SK-N-MC (cell line): ENCODE measurements at regions not wholly inside any gene's neighbourhood (a gene's known extent, or its start where the extent isn't known, plus 50 kb on each side); places are given as distances from the start of the nearest gene placed in this dataset.
"Not testable (repeated sequence)": the region's sequence is repeated elsewhere in the genome, so short reads cannot be mapped to it uniquely, and the experiment has no call there.

Experiments used
- DNase-seq: peaks from one replicate; pipeline ENCODE4 v3.0.0-alpha.2; 2011; ENCODE audit warnings: low read depth, low spot score
- H3K27ac ChIP-seq: fragments of 200-600 bp; sonication (generic); 2 replicates; pipeline ENCODE4 v1.5.1; 2016; ENCODE audit warnings: mixed run types
- H3K36me3 ChIP-seq: fragments of 200-600 bp; sonication (generic); 2 replicates; pipeline ENCODE4 v1.6.1; 2017; ENCODE audit warnings: antibody characterized with exemption, low read length, mixed read lengths; ENCODE audit not compliant: insufficient read depth
- H3K4me3 ChIP-seq: fragments of 200-600 bp; sonication (generic); 2 replicates; pipeline ENCODE4 v1.5.1; 2016
- H3K9ac ChIP-seq: fragments of 200-600 bp; sonication (generic); 2 replicates; pipeline ENCODE4 v1.8.0; 2017; ENCODE audit warnings: mixed run types, mixed read lengths; ENCODE audit not compliant: insufficient read length
- H3K9me3 ChIP-seq: fragments of 200-600 bp; sonication (generic); 2 replicates; pipeline ENCODE4 v1.6.1; 2017; ENCODE audit warnings: low read depth, mild to moderate bottlenecking, antibody characterized with exemption, low read length, moderate library complexity, mixed read lengths
- EZH2 ChIP-seq: fragments of 200-600 bp; sonication (generic); IDR thresholded peaks from one replicate; pipeline ENCODE4 v1.6.1; 2017; ENCODE audit warnings: antibody characterized with exemption
- FOXP2 ChIP-seq: optimal IDR thresholded peaks from 2 replicates; pipeline ENCODE3; 2011; ENCODE audit warnings: mild to moderate bottlenecking, moderate library complexity; ENCODE audit not compliant: insufficient read depth; ENCODE audit errors: extremely low read length, control extremely low read depth
- POLR2AphosphoS5 ChIP-seq: IDR thresholded peaks from 2 replicates; pipeline ENCODE4 v1.6.1; 2012; ENCODE audit warnings: mild to moderate bottlenecking, low read depth, low read length, borderline replicate concordance

DNA sequence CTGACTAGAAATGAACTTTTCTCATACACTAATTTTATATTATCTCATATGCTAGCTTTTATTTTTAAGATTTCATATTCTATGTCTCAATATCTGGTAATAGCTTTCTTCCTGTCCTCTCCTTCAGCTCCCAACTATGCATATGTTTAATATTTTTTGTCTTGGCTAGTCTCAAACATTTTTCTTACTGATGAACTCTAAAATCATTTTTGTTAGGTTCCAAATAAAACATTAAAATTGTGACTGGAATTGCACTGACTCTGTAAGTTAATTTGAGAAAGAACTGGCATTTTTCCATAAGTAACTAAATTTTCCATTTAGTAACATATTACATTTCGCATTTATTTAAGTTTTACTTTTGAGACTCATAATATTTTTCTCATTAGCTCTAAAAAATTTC lies 368.5 kb upstream of the DPYD start:
- peak overlapping the region; percentile 48; the same call in 1 of the 2 replicates for H3K27ac ChIP-seq
- no peak overlapping the region for H3K9ac ChIP-seq
- DNase-seq = no peak
- no peaks in the 10 kb centered on the region for H3K36me3 ChIP-seq
- TF ChIP-seq FOXP2 (no peak), POLR2AphosphoS5 (no peak), EZH2 (no peak)
- no peaks in the 10 kb centered on the region for H3K9me3 ChIP-seq
- no peak overlapping the region for H3K4me3 ChIP-seq

- TF ChIP-seq POLR2AphosphoS5 (no peak), EZH2 (no peak), FOXP2 (no peak)
- Histone ChIP-seq H3K27ac (peak overlapping the region; percentile 48; the same call in 1 of the 2 replicates), H3K9me3 (no peaks in the 10 kb centered on the region), H3K36me3 (no peaks in the 10 kb centered on the region), H3K4me3 (no peak overlapping the region), H3K9ac (no peak overlapping the region)
- no peak for DNase-seq
Observed at GRCh38 chr1:98288494-98288893, 367.7 kb upstream of the DPYD start.

DNA sequence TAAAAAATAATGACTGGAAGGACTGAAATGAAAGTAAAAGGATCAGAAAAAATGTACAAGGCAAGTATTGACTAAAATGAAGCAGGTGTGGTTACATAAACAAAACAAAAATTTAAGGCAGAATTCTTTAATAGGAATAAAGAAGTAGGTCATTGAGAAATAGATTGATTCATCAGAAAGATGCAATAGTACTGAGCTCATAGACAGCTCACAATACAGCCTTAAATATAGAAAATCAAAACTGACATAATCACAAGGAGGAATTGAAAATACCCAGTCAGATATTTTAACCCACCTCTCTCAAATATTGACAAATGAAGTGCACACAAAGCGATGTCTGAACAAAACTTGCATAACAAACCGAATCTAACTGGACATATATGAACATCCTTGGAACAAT lies 366.8 kb upstream of the DPYD start:
- H3K27ac ChIP-seq = no peak overlapping the region
- DNase-seq = no peak
- no peaks in the 10 kb centered on the region for H3K36me3 ChIP-seq
- H3K9me3 ChIP-seq = no peaks in the 10 kb centered on the region
- no peak overlapping the region for H3K9ac ChIP-seq
- TF ChIP-seq EZH2 (no peak), FOXP2 (no peak), POLR2AphosphoS5 (no peak)
- no peak overlapping the region for H3K4me3 ChIP-seq

DNA sequence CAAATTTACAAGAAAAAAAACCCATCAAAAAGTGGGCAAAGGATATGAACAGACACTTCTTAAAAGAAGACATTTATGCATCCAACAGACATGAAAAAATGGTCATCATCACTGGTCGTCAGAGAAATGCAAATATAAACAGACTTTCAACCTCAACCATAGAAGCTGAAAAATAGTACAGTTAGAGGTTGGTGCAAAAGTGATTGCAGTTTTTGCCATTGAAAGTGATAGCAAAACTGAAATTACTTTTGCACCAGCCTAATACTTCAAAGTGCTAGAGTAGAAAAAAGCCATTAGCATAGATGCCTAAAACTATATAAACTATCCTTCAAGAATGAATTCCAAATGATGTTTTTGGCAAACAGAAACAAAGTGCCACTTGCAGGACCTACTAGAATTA lies 365.8 kb upstream of the DPYD start:
- no peaks in the 10 kb centered on the region for H3K9me3 ChIP-seq
- TF ChIP-seq POLR2AphosphoS5 (no peak), FOXP2 (no peak), EZH2 (no peak)
- no peaks in the 10 kb centered on the region for H3K36me3 ChIP-seq
- H3K4me3 ChIP-seq = no peak overlapping the region
- no peak for DNase-seq
- no peak overlapping the region for H3K9ac ChIP-seq
- H3K27ac ChIP-seq = no peak overlapping the region

DNA sequence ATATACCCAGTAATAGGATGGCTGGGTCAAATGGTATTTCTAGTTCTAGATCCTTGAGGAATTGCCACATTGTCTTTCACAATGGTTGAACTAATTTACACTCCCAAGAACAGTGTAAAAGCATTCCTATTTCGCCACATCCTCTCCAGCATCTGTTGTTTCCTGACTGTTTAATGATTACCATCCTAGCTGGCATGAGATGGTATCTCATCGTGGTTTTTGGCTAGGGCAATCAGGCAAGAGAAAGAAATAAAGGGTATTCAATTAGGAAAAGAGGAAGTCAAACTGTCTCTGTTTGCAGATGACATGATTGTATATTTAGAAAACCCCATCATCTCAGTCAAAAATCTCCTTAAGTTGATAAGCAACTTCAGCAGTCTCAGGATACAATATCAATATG lies 364.5 kb upstream of the DPYD start:
- not testable (repeated sequence) for H3K36me3 ChIP-seq, DNase-seq, H3K9ac ChIP-seq, H3K4me3 ChIP-seq, H3K9me3 ChIP-seq, H3K27ac ChIP-seq

DNA sequence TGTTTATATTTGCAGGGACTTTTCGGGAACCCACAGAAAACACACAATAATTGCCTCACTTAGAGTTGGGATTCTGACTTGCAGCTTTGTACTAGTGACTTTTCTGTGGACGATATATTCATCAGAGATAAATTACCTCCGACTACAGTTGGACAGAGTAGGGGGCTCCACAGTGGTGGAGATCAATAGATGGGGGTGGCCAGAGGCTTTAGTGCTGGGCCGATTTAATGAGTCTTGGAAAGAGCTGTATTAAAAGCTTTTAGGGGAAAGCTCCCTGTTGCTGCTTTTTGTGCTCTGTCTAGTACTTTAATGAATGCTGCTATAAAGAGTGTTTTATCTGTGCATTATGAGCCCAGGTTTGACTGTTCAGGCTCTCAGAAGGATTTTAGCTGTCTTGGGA lies 359.2 kb upstream of the DPYD start:
- H3K27ac ChIP-seq = no peak overlapping the region
- H3K36me3 ChIP-seq = no peaks in the 10 kb centered on the region
- H3K4me3 ChIP-seq = no peak overlapping the region
- DNase-seq = no peak
- no peak for TF ChIP-seq EZH2
- TF ChIP-seq FOXP2 = no peak
- no peak for TF ChIP-seq POLR2AphosphoS5
- H3K9ac ChIP-seq = no peak overlapping the region
- H3K9me3 ChIP-seq = no peaks in the 10 kb centered on the region

DNA sequence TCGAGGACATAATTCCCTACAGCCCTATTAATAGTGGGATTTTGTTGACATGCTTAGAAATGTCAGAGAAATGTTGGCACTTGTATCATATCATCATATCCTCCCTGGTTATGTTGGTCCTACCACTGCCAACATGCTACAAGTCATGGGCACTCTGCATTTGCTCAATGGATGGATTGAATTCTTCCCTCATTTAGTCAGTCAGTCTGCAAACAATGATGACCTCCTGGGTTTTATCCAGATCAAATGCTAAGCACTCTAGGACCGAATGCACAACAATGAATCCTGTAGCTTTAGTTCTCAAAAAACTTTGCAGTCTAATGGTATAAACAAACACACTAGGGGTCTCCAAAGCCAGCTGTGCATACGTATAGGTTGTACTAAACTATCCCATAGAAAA lies 357.2 kb upstream of the DPYD start:
- H3K27ac ChIP-seq = no peak overlapping the region

GRCh38 chr1:98277118-98277517 lies 356.3 kb upstream of the DPYD start:
- Histone ChIP-seq H3K9me3 (no peaks in the 10 kb centered on the region), H3K36me3 (no peaks in the 10 kb centered on the region), H3K9ac (no peak overlapping the region), H3K4me3 (no peak overlapping the region), H3K27ac (no peak overlapping the region)
- TF ChIP-seq FOXP2 = no peak
- no peak for TF ChIP-seq EZH2
- TF ChIP-seq POLR2AphosphoS5 = no peak
- no peak for DNase-seq

More for the DNA sequence above, 357.2 kb upstream of the DPYD start:
- H3K9ac ChIP-seq = no peak overlapping the region
- H3K9me3 ChIP-seq = no peaks in the 10 kb centered on the region
- no peak for TF ChIP-seq FOXP2
- no peak for TF ChIP-seq POLR2AphosphoS5
- TF ChIP-seq EZH2 = no peak
- DNase-seq = no peak
- H3K4me3 ChIP-seq = no peak overlapping the region
- no peaks in the 10 kb centered on the region for H3K36me3 ChIP-seq

DNA sequence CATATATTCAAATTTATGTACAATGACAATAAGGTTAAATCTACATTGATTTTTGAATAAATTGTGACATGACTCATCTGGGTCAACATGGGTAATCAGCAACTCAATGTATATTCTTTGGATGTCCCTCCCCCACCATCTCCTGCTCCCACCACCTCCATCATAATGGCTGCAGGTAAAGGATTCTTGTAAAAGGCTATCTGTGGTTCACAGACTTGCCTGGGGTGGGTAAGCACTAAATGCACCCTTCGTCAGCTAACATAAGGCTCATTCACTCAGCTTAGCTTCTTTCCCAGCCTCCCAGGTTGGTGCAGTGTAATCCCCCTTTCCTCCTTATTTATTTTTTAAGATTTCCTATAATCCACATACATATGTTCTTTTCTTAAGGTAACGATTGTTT lies 355.7 kb upstream of the DPYD start:
- no peak overlapping the region for H3K9ac ChIP-seq
- TF ChIP-seq EZH2 (no peak), FOXP2 (no peak), POLR2AphosphoS5 (no peak)
- H3K36me3 ChIP-seq = no peaks in the 10 kb centered on the region
- H3K4me3 ChIP-seq = no peak overlapping the region
- H3K9me3 ChIP-seq = no peaks in the 10 kb centered on the region
- no peak overlapping the region for H3K27ac ChIP-seq
- no peak for DNase-seq
